Gastroesophageal sphincter (tissue), 3 donors: ENCODE measurements at regions not wholly inside any gene's neighbourhood (a gene's known extent, or its start where the extent isn't known, plus 50 kb on each side); places are given as distances from the start of the nearest gene placed in this dataset.

ENCODE experiments used
- CTCF ChIP-seq, 4 experiments: fragments of 200-600 bp in 2 of 4; fragments of 450-650 bp in 2 of 4; sonication (generic) in 1 of 4; IDR thresholded peaks; one replicate each; pipeline ENCODE4 v1.5.1; 2017 to 2019; ENCODE audit warnings: antibody characterized with exemption in 4 of 4, mild to moderate bottlenecking in 2 of 4, moderate library complexity in 2 of 4
- EP300 ChIP-seq: sonication (generic); formaldehyde crosslinking; IDR thresholded peaks from one replicate; pipeline ENCODE4 v1.6.1; 2017; ENCODE audit warnings: antibody characterized with exemption, mild to moderate bottlenecking
- POLR2A ChIP-seq, 2 donors: fragments of 450-650 bp; IDR thresholded peaks; one replicate each; pipeline ENCODE4 v1.6.1; 2017; ENCODE audit warnings: antibody characterized with exemption in 2 of 2, mild to moderate bottlenecking in 2 of 2, moderate library complexity in 1 of 2
- POLR2AphosphoS5 ChIP-seq: sonication (generic); formaldehyde crosslinking; IDR thresholded peaks from one replicate; pipeline ENCODE4 v1.6.1; 2017; ENCODE audit warnings: antibody characterized with exemption

- no peak for TF ChIP-seq CTCF (IDR thresholded peaks at IDR 0.05)
- no peak for TF ChIP-seq POLR2A (IDR thresholded peaks at IDR 0.05)
- TF ChIP-seq POLR2AphosphoS5: no peak
- no peak for TF ChIP-seq EP300
These were observed 65.3 kb upstream of the FIBIN start for GRCh38 chr11:26928582-26928981.
